G401 (cell line): ENCODE measurements at regions not wholly inside any gene's neighbourhood (a gene's known extent, or its start where the extent isn't known, plus 50 kb on each side); places are given as distances from the start of the nearest gene placed in this dataset.

Experiments used
- DNase-seq: peaks from one replicate; pipeline ENCODE4 v3.0.0-alpha.2; 2015; ENCODE audit warnings: low spot score
- in situ Hi-C: cut with HindIII; loops from 2 replicates; pipeline ENCODE4 v1.10.0; 2016; ENCODE audit warnings: low sequenced_read_pairs, mixed read lengths

GRCh38 chr20:17161673-17162481 is 65.0 kb upstream of the PCSK2 start:
- in situ Hi-C loops: no loop called here
- DNase-seq: no peak

GRCh38 chr20:17168026-17168612 is 58.7 kb upstream of the PCSK2 start:
- in situ Hi-C loops: no loop called here
- no peak for DNase-seq

- in situ Hi-C loops: no loop called here
- no peak for DNase-seq
These were observed 57.2 kb upstream of the PCSK2 start for GRCh38 chr20:17169585-17170136.

- DNase-seq: no peak
- in situ Hi-C loops: no loop called here
These were observed 55.0 kb upstream of the PCSK2 start for GRCh38 chr20:17171746-17172280.

GRCh38 chr20:17172836-17173516 is 53.9 kb upstream of the PCSK2 start:
- no peak for DNase-seq
- in situ Hi-C loops: no loop called here
